HG03378 (cell line): ENCODE measurements at regions not wholly inside any gene's neighbourhood (a gene's known extent, or its start where the extent isn't known, plus 50 kb on each side); places are given as distances from the start of the nearest gene placed in this dataset.
"Not testable (repeated sequence)": the region's sequence is repeated elsewhere in the genome, so short reads cannot be mapped to it uniquely, and the experiment has no call there.

Experiments used
- ATAC-seq: cut with Tn5 transposase; IDR thresholded peaks from one replicate; pipeline ENCODE4 v1.9.1; 2021; ENCODE audit warnings: mild to moderate bottlenecking, moderate library complexity; ENCODE audit not compliant: unreplicated experiment

- ATAC-seq = not testable (repeated sequence)
Observed at GRCh38 chr7:149992366-149992765, 118.6 kb downstream of the ATP6V0E2 start.

GRCh38 chr7:149995369-149996026 is 121.7 kb downstream of the ATP6V0E2 start:
- ATAC-seq = not testable (repeated sequence)

GRCh38 chr7:150000780-150001599 is 127.2 kb downstream of the ATP6V0E2 start:
- not testable (repeated sequence) for ATAC-seq

GRCh38 chr7:150003304-150003810 is 129.6 kb downstream of the ATP6V0E2 start:
- ATAC-seq = no peak

GRCh38 chr7:150003973-150004372 is 130.2 kb downstream of the ATP6V0E2 start:
- not testable (repeated sequence) for ATAC-seq

- ATAC-seq = not testable (repeated sequence)
Observed at GRCh38 chr7:150004843-150005242, 131.1 kb downstream of the ATP6V0E2 start.

- not testable (repeated sequence) for ATAC-seq
Observed at GRCh38 chr7:150009620-150010303, 136.0 kb downstream of the ATP6V0E2 start.

GRCh38 chr7:150016651-150017189 is 143.0 kb downstream of the ATP6V0E2 start:
- not testable (repeated sequence) for ATAC-seq

- not testable (repeated sequence) for ATAC-seq
Observed at GRCh38 chr7:150020210-150020609, 146.4 kb downstream of the ATP6V0E2 start.

GRCh38 chr7:150024550-150025490 is 151.1 kb downstream of the ATP6V0E2 start:
- not testable (repeated sequence) for ATAC-seq

- not testable (repeated sequence) for ATAC-seq
Observed at GRCh38 chr7:150025802-150026201, 152.0 kb downstream of the ATP6V0E2 start.

- not testable (repeated sequence) for ATAC-seq
Observed at GRCh38 chr7:150028344-150029012, 154.7 kb downstream of the ATP6V0E2 start.

- not testable (repeated sequence) for ATAC-seq
Observed at GRCh38 chr7:150029013-150029389, 155.2 kb downstream of the ATP6V0E2 start.

GRCh38 chr7:150031733-150032132 is 158.0 kb downstream of the ATP6V0E2 start:
- not testable (repeated sequence) for ATAC-seq

GRCh38 chr7:150033711-150034110 is 159.9 kb downstream of the ATP6V0E2 start:
- ATAC-seq = not testable (repeated sequence)

GRCh38 chr7:150035769-150036168 is 162.0 kb downstream of the ATP6V0E2 start:
- ATAC-seq = not testable (repeated sequence)

- ATAC-seq = not testable (repeated sequence)
Observed at GRCh38 chr7:150039061-150039460, 165.3 kb downstream of the ATP6V0E2 start.

GRCh38 chr7:150042281-150042680 is 168.5 kb downstream of the ATP6V0E2 start:
- ATAC-seq = not testable (repeated sequence)

- ATAC-seq = not testable (repeated sequence)
Observed at GRCh38 chr7:150044771-150045170, 171.0 kb downstream of the ATP6V0E2 start.
